GM12865 (cell line): ENCODE measurements at regions not wholly inside any gene's neighbourhood (a gene's known extent, or its start where the extent isn't known, plus 50 kb on each side); places are given as distances from the start of the nearest gene placed in this dataset.
"Not testable (repeated sequence)": the region's sequence is repeated elsewhere in the genome, so short reads cannot be mapped to it uniquely, and the experiment has no call there.

Experiments
- DNase-seq: peaks from one replicate; pipeline ENCODE4 v3.0.0; 2010; ENCODE audit warnings: low read depth
- H3K4me3 ChIP-seq: 2 replicates; pipeline ENCODE4 v1.5.1; 2011; ENCODE audit warnings: mild to moderate bottlenecking, low read depth, low read length, control low read depth
- CTCF ChIP-seq: IDR thresholded peaks from 2 replicates; pipeline ENCODE4 v1.5.1; 2011; ENCODE audit warnings: low read length, control low read depth, low read depth, inconsistent platforms; ENCODE audit not compliant: insufficient read depth; ENCODE audit errors: missing control alignments

GRCh38 chr11:59028105-59028504 lies 58.0 kb upstream of the GLYATL1B start:
- DNase-seq = no peak
- no peak overlapping the region for H3K4me3 ChIP-seq
- no peak for TF ChIP-seq CTCF

GRCh38 chr11:59029366-59029889 lies 56.7 kb upstream of the GLYATL1B start:
- DNase-seq = no peak
- TF ChIP-seq CTCF = no peak
- no peak overlapping the region for H3K4me3 ChIP-seq

- no peak for DNase-seq
- no peak for TF ChIP-seq CTCF
Measured at GRCh38 chr11:59030037-59030436, 56.1 kb upstream of the GLYATL1B start.

GRCh38 chr11:59031746-59032145 lies 54.4 kb upstream of the GLYATL1B start:
- H3K4me3 ChIP-seq, DNase-seq: not testable (repeated sequence)

More at GRCh38 chr11:59030037-59030436, 56.1 kb upstream of the GLYATL1B start:
- H3K4me3 ChIP-seq = no peak overlapping the region
